Kidney glomerular epithelial cell (primary cell): ENCODE measurements at regions not wholly inside any gene's neighbourhood (a gene's known extent, or its start where the extent isn't known, plus 50 kb on each side); places are given as distances from the start of the nearest gene placed in this dataset.

ENCODE experiments used
- DNase-seq: peaks from one replicate; lab custom pipeline; 2025; lab: John Stamatoyannopoulos, UW

GRCh38 chr5:122721127-122721526 lies 53.8 kb upstream of the SNX2 start:
- no peak for DNase-seq

GRCh38 chr5:122722341-122722740 lies 52.5 kb upstream of the SNX2 start:
- DNase-seq: no peak

GRCh38 chr5:122723606-122724352 lies 51.1 kb upstream of the SNX2 start:
- DNase-seq: no peak
